Sigmoid colon (tissue), 4 donors: ENCODE measurements at regions not wholly inside any gene's neighbourhood (a gene's known extent, or its start where the extent isn't known, plus 50 kb on each side); places are given as distances from the start of the nearest gene placed in this dataset.

Source experiments
- CTCF ChIP-seq, 4 experiments: fragments of 450-650 bp in 3 of 4; fragments of 200-600 bp in 1 of 4; IDR thresholded peaks; one replicate each; pipeline ENCODE4 v1.5.1; 2016 to 2019; ENCODE audit warnings: antibody characterized with exemption in 4 of 4, mild to moderate bottlenecking in 3 of 4, moderate library complexity in 2 of 4
- EP300 ChIP-seq, 4 donors: sonication (generic); formaldehyde crosslinking; IDR thresholded peaks; one replicate each; pipeline ENCODE4 v1.6.1; 2017; ENCODE audit warnings: antibody characterized with exemption in 4 of 4

GRCh38 chr15:96593735-96594134 lies 263.2 kb downstream of the NR2F2 start:
- TF ChIP-seq CTCF (IDR thresholded peaks at IDR 0.05) (no peak), EP300 (IDR thresholded peaks at IDR 0.05) (no peak)
